Natural killer cell (primary cell): ENCODE measurements at regions not wholly inside any gene's neighbourhood (a gene's known extent, or its start where the extent isn't known, plus 50 kb on each side); places are given as distances from the start of the nearest gene placed in this dataset.

Experiments used
- ATAC-seq, 3 donors: fragments of 150-1000 bp in 2 of 3; fragments of 200-7000 bp in 1 of 3; cut with Tn5 transposase; 1 replicate in 1 of 3; 2 replicates in 2 of 3; pipeline ENCODE4 v1.10.0; 2021; ENCODE audit warnings: mild to moderate bottlenecking in 2 of 3, moderate library complexity in 2 of 3
- DNase-seq, 2 donors: peaks; one replicate each; pipeline versions ENCODE4 v3.0.0 to v3.0.0-alpha.2; 2013 to 2021; ENCODE audit warnings: mixed read lengths in 1 of 2
- H3K27ac ChIP-seq: one replicate; pipeline ENCODE4 v1.5.1; 2013; ENCODE audit warnings: mild to moderate bottlenecking, low read length
- H3K27me3 ChIP-seq: one replicate; pipeline ENCODE4 v1.6.1; 2013; ENCODE audit warnings: low read length; ENCODE audit not compliant: control insufficient read depth, insufficient read depth
- H3K36me3 ChIP-seq: one replicate; pipeline ENCODE4 v1.6.1; 2013; ENCODE audit warnings: low read length; ENCODE audit not compliant: control insufficient read depth, insufficient read depth
- H3K4me1 ChIP-seq: one replicate; pipeline ENCODE4 v1.6.1; 2013; ENCODE audit warnings: low read length; ENCODE audit not compliant: control insufficient read depth, insufficient read depth
- H3K4me3 ChIP-seq: one replicate; pipeline ENCODE4 v1.5.1; 2013; ENCODE audit warnings: low read length
- H3K9me3 ChIP-seq: one replicate; pipeline ENCODE4 v1.6.1; 2013; ENCODE audit warnings: low read length; ENCODE audit not compliant: control insufficient read depth, insufficient read depth
- H3K27ac Mint-ChIP-seq, 2 donors: one replicate each; pipeline ENCODE4 v1.8.0; 2022; ENCODE audit warnings: mild to moderate bottlenecking in 2 of 2, mixed read lengths in 2 of 2, moderate library complexity in 1 of 2
- H3K27me3 Mint-ChIP-seq, 2 donors: one replicate each; pipeline ENCODE4 v1.8.0; 2022; ENCODE audit warnings: low read depth in 2 of 2, mixed read lengths in 2 of 2
- H3K36me3 Mint-ChIP-seq: one replicate; pipeline ENCODE4 v1.8.0; 2022; ENCODE audit warnings: mixed read lengths
- H3K4me1 Mint-ChIP-seq, 2 donors: one replicate each; pipeline ENCODE4 v1.8.0; 2022; ENCODE audit warnings: mixed read lengths in 2 of 2
- H3K4me3 Mint-ChIP-seq: one replicate; pipeline ENCODE4 v1.8.0; 2022; ENCODE audit warnings: mild to moderate bottlenecking, moderate library complexity, mixed read lengths
- H3K9me3 Mint-ChIP-seq, 2 donors: one replicate each; pipeline ENCODE4 v1.8.0; 2022; ENCODE audit warnings: mixed read lengths in 2 of 2
- CTCF ChIP-seq: fragments of 200-600 bp; IDR thresholded peaks from one replicate; pipeline ENCODE4 v1.8.0; 2022; ENCODE audit warnings: antibody characterized with exemption
- WGBS: methylation state at CpG from one replicate; pipeline ENCODE4 v1.1.7; 2013; ENCODE audit warnings: missing lambda C conversion rate; ENCODE audit not compliant: insufficient coverage; 5-methylcytosine and 5-hydroxymethylcytosine counted together
- intact Hi-C: fragments of 100-400 bp; cut with micrococcal nuclease; formaldehyde crosslinking; loops from one replicate; pipeline ENCODE4 v1.14.2; 2022

DNA sequence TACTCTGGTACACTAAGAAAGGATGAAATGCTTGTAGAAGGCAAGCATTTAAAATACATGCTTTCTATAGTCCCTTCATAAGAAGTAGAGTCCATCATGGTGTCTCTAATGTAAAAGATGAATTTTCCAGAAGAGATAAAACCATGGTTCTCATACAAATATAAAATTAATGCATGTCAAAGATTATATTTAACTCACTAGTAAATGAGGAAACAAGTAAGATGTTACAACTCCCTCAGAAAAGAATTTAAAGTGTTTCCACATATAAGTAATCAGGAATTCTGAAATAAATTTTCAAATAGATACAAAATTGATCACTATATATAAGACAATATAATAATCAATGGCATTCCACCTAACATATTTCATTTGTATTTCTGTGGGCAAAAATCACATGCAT lies 570.3 kb upstream of the CCDC54 start:
- Mint-ChIP-seq H3K9me3 (peaks cover 0 to 9% of the 10 kb centered on the region in 2 donors), H3K27ac (no peak overlapping the region), H3K4me3 (no peak overlapping the region), H3K36me3 (no peaks in the 10 kb centered on the region), H3K27me3 (no peaks in the 10 kb centered on the region), H3K4me1 (no peaks in the 10 kb centered on the region)
- intact Hi-C loops: no loop called here
- no peaks in the 10 kb centered on the region for H3K36me3 ChIP-seq
- no peak for TF ChIP-seq CTCF
- H3K9me3 ChIP-seq: no peaks in the 10 kb centered on the region
- no peak overlapping the region for H3K4me3 ChIP-seq
- H3K4me1 ChIP-seq: no peaks in the 10 kb centered on the region
- DNase-seq: no peak
- no peaks in the 10 kb centered on the region for H3K27me3 ChIP-seq
- no peak overlapping the region for H3K27ac ChIP-seq
- no peak for ATAC-seq

GRCh38 chr3:106809041-106809440 lies 568.2 kb upstream of the CCDC54 start:
- H3K4me3 ChIP-seq: no peak overlapping the region
- no peak overlapping the region for H3K27ac ChIP-seq
- Mint-ChIP-seq H3K4me1 (no peaks in the 10 kb centered on the region), H3K27me3 (no peaks in the 10 kb centered on the region), H3K36me3 (no peaks in the 10 kb centered on the region), H3K4me3 (no peak overlapping the region), H3K9me3 (peaks cover 0 to 7% of the 10 kb centered on the region in 2 donors), H3K27ac (no peak overlapping the region)
- H3K27me3 ChIP-seq: no peaks in the 10 kb centered on the region
- TF ChIP-seq CTCF: no peak
- H3K36me3 ChIP-seq: no peaks in the 10 kb centered on the region
- DNase-seq: no peak
- no peaks in the 10 kb centered on the region for H3K4me1 ChIP-seq
- intact Hi-C loops: no loop called here
- H3K9me3 ChIP-seq: no peaks in the 10 kb centered on the region
- 96% methylated on average over 2 of the region's 3 CpGs for WGBS
- no peak for ATAC-seq

DNA sequence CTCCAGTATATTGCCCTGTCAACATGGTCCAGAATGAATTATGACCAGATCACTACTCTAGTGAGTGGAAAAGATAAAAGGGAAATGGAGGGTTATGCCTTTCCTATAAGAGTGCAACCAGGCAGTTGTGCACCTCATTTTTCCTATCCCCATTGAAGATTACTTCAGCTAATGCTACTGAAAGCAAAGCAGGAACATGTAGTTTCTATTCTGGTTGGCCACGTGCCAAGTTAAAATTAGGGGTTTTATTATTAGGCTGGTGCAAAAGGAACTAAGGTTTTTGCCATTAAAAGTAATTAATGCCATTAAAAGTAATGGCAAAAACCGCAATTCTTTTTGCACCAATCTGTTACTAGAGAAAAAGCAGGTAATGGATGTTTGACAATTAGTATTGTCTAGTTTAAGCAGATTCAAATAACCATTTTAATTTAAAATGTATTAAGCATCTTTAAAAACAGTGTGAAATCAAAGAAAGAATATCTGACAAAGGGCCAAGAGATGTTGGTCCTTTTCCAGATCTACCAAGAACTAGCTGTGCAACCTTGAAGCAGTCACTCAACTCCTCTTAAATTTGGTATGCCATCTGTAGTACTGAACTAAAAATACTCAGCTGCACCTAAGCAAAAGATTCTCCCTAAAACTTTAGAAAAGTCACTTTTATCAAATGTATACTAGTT lies 567.5 kb upstream of the CCDC54 start:
- no peak for DNase-seq
- no peak for TF ChIP-seq CTCF
- 40% methylated on average over 2 of the region's 2 CpGs for WGBS
- no peaks in the 10 kb centered on the region for H3K27me3 ChIP-seq
- Mint-ChIP-seq H3K27ac (no peak overlapping the region), H3K4me1 (no peaks in the 10 kb centered on the region), H3K27me3 (no peaks in the 10 kb centered on the region), H3K9me3 (peaks cover 0 to 3% of the 10 kb centered on the region in 2 donors), H3K4me3 (no peak overlapping the region), H3K36me3 (no peaks in the 10 kb centered on the region)
- H3K27ac ChIP-seq: no peak overlapping the region
- intact Hi-C loops: no loop called here
- no peaks in the 10 kb centered on the region for H3K36me3 ChIP-seq
- no peak for ATAC-seq
- H3K4me3 ChIP-seq: no peak overlapping the region
- H3K4me1 ChIP-seq: no peaks in the 10 kb centered on the region
- no peaks in the 10 kb centered on the region for H3K9me3 ChIP-seq

DNA sequence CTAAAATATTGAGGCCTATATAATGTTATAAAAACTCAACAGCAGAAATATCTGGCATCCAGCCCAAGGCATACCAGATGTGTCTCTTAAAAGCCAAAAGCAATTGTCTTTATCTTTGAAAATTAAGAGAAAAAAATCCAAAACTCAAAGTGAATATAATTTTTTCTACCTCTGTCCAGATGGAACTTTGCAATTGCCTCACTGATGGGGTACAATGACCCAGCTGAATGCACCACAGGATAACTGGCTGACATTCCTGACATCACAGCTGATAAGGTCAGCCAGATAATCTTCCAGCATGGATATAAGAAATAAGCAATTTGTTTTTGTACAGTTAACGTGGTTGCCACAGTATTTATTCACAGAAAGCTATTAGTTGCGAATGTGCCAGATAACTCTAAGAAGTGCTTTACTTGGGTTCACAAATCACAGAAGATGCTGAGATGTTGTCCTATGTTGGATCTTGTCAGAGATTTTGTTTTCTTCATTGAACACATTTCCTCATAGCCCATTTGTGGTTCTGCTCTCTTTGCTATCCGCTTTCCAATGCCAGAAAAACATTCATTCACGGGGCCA lies 566.9 kb upstream of the CCDC54 start:
- Histone ChIP-seq H3K4me1 (no peaks in the 10 kb centered on the region), H3K27ac (no peak overlapping the region), H3K4me3 (no peak overlapping the region), H3K27me3 (no peaks in the 10 kb centered on the region), H3K9me3 (no peaks in the 10 kb centered on the region), H3K36me3 (no peaks in the 10 kb centered on the region)
- ATAC-seq: no peak
- no peaks in the 10 kb centered on the region for H3K27me3 Mint-ChIP-seq
- no peaks in the 10 kb centered on the region for H3K36me3 Mint-ChIP-seq
- WGBS: 83% methylated on average over 4 of the region's 4 CpGs
- no peak for DNase-seq
- H3K4me3 Mint-ChIP-seq: no peak overlapping the region
- peaks cover 0 to 3% of the 10 kb centered on the region in 2 donors for H3K9me3 Mint-ChIP-seq
- H3K4me1 Mint-ChIP-seq: no peaks in the 10 kb centered on the region
- TF ChIP-seq CTCF: no peak
- intact Hi-C loops: no loop called here
- no peak overlapping the region for H3K27ac Mint-ChIP-seq
